Pancreas (tissue), 10 donors: ENCODE measurements at regions not wholly inside any gene's neighbourhood (a gene's known extent, or its start where the extent isn't known, plus 50 kb on each side); places are given as distances from the start of the nearest gene placed in this dataset.

Source experiments
- ATAC-seq, 4 donors: fragments of 200-7000 bp; cut with Tn5 transposase; one replicate each; pipeline versions ENCODE4 v1.8.0 to v1.9.1; 2020; ENCODE audit warnings: mild to moderate bottlenecking in 4 of 4, moderate library complexity in 4 of 4
- DNase-seq, 6 donors: peaks; one replicate each; pipeline ENCODE4 v3.0.0-alpha.2; 2020
- FAIRE-seq: peaks from 2 replicates; lab custom pipeline; 2012; peaks lifted over from hg19 to GRCh38; lab: Jason Lieb, UNC
- H3K27ac ChIP-seq, 4 donors: fragments of 200-600 bp; sonication (generic); 1 replicate in 3 of 4; 2 replicates in 1 of 4; pipeline versions ENCODE4 v1.5.0 to v1.8.0; 2020
- H3K27me3 ChIP-seq, 4 donors: fragments of 200-600 bp; one replicate each; pipeline ENCODE4 v1.8.0; 2021
- H3K36me3 ChIP-seq, 3 donors: fragments of 200-600 bp; sonication (generic) in 1 of 3; one replicate each; pipeline versions ENCODE4 v1.5.0 to v1.8.0; 2020 to 2021
- H3K4me1 ChIP-seq, 3 donors: fragments of 200-600 bp; one replicate each; pipeline ENCODE4 v1.8.0; 2021
- H3K4me3 ChIP-seq, 4 donors: fragments of 200-600 bp; sonication (generic) in 2 of 4; one replicate each; pipeline versions ENCODE4 v1.5.0 to v1.8.0; 2020 to 2021
- H3K9me3 ChIP-seq, 4 donors: fragments of 200-600 bp; one replicate each; pipeline ENCODE4 v1.8.0; 2021
- WGBS, 2 donors: extraction: QIAGEN DNeasy Blood & Tissue Kit; methylation state at CpG; one replicate each; pipeline ENCODE4 v1.1.7; 2013; 5-methylcytosine and 5-hydroxymethylcytosine counted together
- intact Hi-C, 3 donors: fragments of 100-400 bp; cut with DNase I; formaldehyde crosslinking; loops; one replicate each; pipeline versions ENCODE4 v1.11.1 to v1.14.2; 2022
- TF ChIP-seq, protein P1 (sequence below), 4 donors: fragments of 200-600 bp; sonication (generic) in 3 of 4; IDR thresholded peaks; one replicate each; pipeline versions ENCODE4 v1.5.0 to v1.8.0; 2021; ENCODE audit warnings: antibody characterized with exemption in 4 of 4
- donor health status: healthy with polysubstance abuse.
- donor health status: DM: no; HTN: no; CAD: no; lungs with moderate emphysema.
- donor health status: DM: no; HTN: no; CAD: no.
- donor health status: control.
- donor health status: control.
- donor health status: Bipolar disorder and iron deficiency.
- donor health status: DM: yes; HTN: yes; CAD: no.
- donor health status: DM: no; HTN: no; CAD: no.
- donor health status: DM: no; HTN: no; CAD: no.
- donor health status: DM: yes; HTN: yes; CAD: no.

DNA sequence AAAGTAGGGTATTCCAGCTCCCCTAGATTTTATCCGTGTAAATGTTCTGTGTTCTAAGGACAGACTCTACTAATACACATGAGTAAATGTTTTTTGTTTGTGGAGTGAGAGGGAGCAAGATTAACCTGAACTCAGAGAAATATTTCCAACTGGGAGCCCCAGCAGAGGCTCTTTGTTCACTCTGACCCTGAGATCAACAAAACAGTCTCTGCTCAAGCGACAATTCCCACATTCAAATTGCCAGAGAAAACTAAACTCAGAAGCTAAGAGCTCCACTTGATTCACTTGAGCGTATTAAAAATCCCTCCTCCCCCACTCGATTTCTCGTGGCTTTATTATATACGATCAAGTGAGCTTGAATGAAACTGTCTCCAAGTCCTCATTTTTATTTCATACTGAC is 413.9 kb upstream of the JARID2 start:
- Histone ChIP-seq H3K36me3 (no peaks in the 10 kb centered on the region), H3K4me1 (no peaks in the 10 kb centered on the region), H3K27ac (no peak overlapping the region), H3K4me3 (no peak overlapping the region), H3K9me3 (no peaks in the 10 kb centered on the region), H3K27me3 (no peaks in the 10 kb centered on the region)
- 40% methylated on average over 6 of the region's 6 CpGs for whole genome bisulfite sequencing, 2 donors
- no peak for FAIRE-seq
- no peak for ATAC-seq
- DNase-seq: no peak
- intact Hi-C loops: no loop called here
- TF ChIP-seq, protein P1, sequence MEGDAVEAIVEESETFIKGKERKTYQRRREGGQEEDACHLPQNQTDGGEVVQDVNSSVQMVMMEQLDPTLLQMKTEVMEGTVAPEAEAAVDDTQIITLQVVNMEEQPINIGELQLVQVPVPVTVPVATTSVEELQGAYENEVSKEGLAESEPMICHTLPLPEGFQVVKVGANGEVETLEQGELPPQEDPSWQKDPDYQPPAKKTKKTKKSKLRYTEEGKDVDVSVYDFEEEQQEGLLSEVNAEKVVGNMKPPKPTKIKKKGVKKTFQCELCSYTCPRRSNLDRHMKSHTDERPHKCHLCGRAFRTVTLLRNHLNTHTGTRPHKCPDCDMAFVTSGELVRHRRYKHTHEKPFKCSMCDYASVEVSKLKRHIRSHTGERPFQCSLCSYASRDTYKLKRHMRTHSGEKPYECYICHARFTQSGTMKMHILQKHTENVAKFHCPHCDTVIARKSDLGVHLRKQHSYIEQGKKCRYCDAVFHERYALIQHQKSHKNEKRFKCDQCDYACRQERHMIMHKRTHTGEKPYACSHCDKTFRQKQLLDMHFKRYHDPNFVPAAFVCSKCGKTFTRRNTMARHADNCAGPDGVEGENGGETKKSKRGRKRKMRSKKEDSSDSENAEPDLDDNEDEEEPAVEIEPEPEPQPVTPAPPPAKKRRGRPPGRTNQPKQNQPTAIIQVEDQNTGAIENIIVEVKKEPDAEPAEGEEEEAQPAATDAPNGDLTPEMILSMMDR (IDR thresholded peaks at IDR 0.05): no peak

DNA sequence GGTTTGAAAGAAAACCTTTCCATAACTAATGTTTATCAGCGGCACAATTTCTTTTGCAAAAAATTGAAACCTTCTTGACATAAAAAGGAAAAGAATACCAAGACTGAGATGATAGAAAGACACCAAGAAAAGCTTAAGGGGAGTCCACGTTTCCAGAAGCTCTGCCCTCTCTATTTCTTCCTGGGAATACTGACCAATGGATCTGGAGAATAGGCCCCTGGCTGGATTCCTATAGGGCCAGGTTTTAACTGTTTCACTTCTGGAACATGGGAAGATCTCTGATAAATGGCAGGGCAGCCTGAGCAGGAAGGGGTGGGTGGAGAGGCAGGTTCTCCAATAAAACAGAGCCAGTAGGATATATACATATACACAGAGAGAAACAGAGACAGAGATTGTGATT is 413.4 kb upstream of the JARID2 start:
- Histone ChIP-seq H3K36me3 (no peaks in the 10 kb centered on the region), H3K4me1 (no peaks in the 10 kb centered on the region), H3K27ac (no peak overlapping the region), H3K4me3 (no peak overlapping the region), H3K9me3 (no peaks in the 10 kb centered on the region), H3K27me3 (no peaks in the 10 kb centered on the region)
- TF ChIP-seq, protein P1 (IDR thresholded peaks at IDR 0.05): no peak
- intact Hi-C loops: no loop called here
- ATAC-seq (no peak), DNase-seq (no peak), FAIRE-seq (no peak)
- WGBS, 2 donors: 57 to 58% methylated on average over 2 of the region's 2 CpGs

DNA sequence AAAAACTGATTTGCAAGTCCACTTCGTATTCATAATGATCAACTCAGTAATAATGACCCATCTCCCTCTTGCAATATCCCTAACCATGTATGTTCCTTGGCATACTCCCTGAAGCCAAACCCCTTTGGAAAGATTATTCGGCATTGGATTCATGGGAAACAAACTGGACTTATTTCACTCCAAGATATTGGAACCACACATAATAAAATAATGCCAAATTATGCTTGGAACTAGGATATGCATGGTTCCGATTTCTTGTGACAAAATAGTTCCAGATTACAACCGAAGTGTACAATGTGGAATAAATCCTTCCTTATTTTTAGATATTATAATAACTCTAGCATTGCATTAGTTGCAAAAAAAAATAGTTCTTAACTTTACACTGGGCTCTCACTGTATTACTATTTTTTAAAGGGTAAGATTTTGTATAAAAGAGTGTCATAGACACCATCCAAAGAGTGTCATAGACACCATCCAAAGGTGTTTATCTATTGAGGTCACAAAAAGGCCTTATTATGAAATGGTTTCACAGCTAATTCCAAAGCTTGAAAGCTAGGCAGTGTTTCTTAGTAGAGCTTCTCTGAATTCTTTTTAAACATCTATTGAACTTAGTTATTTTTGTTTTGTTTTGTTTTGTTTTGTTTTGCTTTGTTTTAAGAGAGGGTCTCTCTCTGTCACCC is 410.9 kb upstream of the JARID2 start:
- Histone ChIP-seq H3K4me3 (no peak overlapping the region), H3K4me1 (no peaks in the 10 kb centered on the region), H3K9me3 (no peaks in the 10 kb centered on the region), H3K27me3 (no peaks in the 10 kb centered on the region), H3K27ac (no peak overlapping the region), H3K36me3 (no peaks in the 10 kb centered on the region)
- FAIRE-seq (no peak), DNase-seq (no peak), ATAC-seq (no peak)
- TF ChIP-seq, protein P1 (IDR thresholded peaks at IDR 0.05): no peak
- intact Hi-C loops: no loop called here
- WGBS, 2 donors: 70 to 76% methylated on average over 4 of the region's 4 CpGs

DNA sequence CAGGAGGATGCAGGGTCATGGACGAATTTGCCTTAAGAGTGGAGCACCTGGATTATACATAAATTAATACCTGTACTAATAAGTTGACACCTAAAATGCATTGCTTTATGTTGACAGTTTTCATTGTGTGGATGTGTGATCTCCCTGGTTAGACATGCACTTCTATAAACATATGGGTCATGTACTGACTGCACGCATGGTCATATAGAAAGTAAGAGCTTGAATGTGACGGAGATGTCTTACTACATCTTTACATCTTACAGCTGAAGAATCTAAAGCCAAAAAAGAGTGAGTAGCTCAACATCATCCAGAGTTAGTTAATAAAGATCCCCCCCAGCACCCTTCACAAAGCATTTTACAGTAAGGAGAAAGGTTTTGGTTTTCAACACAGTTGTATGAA is 408.4 kb upstream of the JARID2 start:
- Histone ChIP-seq H3K9me3 (no peaks in the 10 kb centered on the region), H3K27me3 (no peaks in the 10 kb centered on the region), H3K4me3 (no peak overlapping the region), H3K4me1 (no peaks in the 10 kb centered on the region), H3K27ac (no peak overlapping the region), H3K36me3 (no peaks in the 10 kb centered on the region)
- DNase-seq: no peak
- TF ChIP-seq, protein P1 (IDR thresholded peaks at IDR 0.05): no peak
- intact Hi-C loops: no loop called here
- no peak for FAIRE-seq
- ATAC-seq: no peak
- WGBS, 2 donors: 82 to 83% methylated on average over 3 of the region's 3 CpGs

DNA sequence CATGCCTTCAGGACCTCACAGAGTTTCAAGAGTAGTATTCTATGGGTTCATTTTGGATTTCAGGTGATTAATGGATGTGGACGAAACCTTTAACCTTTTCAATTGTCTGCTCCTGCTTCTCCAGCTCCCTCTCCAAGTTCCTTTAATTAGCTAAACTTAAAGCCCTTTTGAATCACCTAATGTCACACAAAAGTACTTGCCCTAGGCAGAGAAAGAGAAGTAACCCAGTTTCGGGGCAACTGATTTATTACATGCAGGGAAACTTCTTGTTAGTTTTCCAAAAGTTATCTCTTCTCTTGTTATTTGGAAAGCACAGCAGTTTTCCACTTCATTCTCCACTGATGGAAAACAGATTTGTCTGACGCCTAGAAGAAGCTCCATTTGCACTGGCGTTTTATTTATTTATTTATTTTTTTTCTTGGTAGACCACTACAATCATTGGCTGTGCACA is 407.7 kb upstream of the JARID2 start:
- DNase-seq: no peak
- H3K27me3 ChIP-seq: no peaks in the 10 kb centered on the region
- H3K4me1 ChIP-seq: no peaks in the 10 kb centered on the region
- no peak overlapping the region for H3K27ac ChIP-seq
- intact Hi-C loops: no loop called here
- ATAC-seq: no peak
- WGBS, 2 donors: 41 to 45% methylated on average over 4 of the region's 4 CpGs
- TF ChIP-seq, protein P1 (IDR thresholded peaks at IDR 0.05): no peak
- H3K9me3 ChIP-seq: no peaks in the 10 kb centered on the region
- H3K4me3 ChIP-seq: no peak overlapping the region
- no peaks in the 10 kb centered on the region for H3K36me3 ChIP-seq
- FAIRE-seq: no peak
